T-helper 9 cell (primary cell): ENCODE measurements at regions not wholly inside any gene's neighbourhood (a gene's known extent, or its start where the extent isn't known, plus 50 kb on each side); places are given as distances from the start of the nearest gene placed in this dataset.
"Not testable (repeated sequence)": the region's sequence is repeated elsewhere in the genome, so short reads cannot be mapped to it uniquely, and the experiment has no call there.

Experiments
- DNase-seq: peaks from one replicate; pipeline ENCODE4 v3.0.0-alpha.2; 2020

DNA sequence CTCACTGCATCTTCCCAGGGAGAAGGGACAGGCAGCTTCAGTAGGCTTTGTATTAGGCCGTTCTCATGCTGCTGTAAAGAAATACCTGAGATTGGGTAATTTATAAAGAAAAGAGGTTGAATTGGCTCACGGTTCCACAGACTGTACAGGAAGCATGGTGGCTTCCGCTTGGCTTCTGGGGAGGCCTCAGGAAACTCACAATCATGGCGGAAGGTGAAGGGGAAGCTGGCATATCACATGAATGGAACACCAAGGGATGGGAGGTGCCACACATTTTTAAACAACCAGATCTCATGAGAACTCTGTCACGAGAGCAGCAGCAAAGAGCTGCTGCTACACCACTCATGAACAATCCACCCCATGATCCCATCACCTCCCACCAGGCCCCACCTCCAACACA is 182.2 kb upstream of the SFSWAP start:
- no peak for DNase-seq

GRCh38 chr12:131529196-131530040 is 181.5 kb upstream of the SFSWAP start:
- no peak for DNase-seq

DNA sequence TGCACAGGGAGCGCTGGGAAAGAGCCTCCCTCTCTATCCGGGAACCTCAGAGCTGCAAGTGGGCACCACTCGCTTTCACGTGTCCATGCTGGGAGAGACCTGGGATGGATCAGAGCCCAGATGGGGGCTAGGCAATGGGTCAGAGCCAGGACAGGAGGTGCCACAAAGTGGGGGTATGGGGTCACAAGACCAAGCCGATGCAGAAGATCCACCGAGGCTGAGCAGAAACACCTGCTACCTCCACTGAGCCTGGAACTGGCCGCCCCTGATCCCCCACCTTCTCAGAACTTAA is 180.9 kb upstream of the SFSWAP start:
- no peak for DNase-seq

GRCh38 chr12:131530422-131530821 is 180.5 kb upstream of the SFSWAP start:
- no peak for DNase-seq

GRCh38 chr12:131533139-131533538 is 177.8 kb upstream of the SFSWAP start:
- no peak for DNase-seq

GRCh38 chr12:131535779-131536178 is 175.1 kb upstream of the SFSWAP start:
- no peak for DNase-seq

DNA sequence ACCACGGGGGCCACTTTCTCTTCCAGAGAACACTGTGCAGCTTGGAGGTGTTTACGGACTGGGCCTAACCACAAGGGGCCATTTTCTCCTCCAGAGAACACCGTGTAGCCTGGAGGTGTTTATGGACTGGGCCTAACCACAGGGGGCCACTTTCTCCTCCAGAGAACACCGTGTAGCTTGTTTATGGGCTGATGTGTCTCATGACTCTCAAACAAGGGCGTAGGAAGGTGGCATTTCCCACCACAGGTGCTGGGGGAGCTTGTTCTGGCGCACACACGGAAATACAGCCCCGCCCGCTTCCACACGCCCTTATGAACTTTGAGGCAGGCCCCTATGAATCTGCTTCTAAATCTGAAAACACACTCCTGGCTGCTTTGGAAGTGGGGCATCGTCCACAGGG is 174.6 kb upstream of the SFSWAP start:
- DNase-seq: peak; percentile 9

DNA sequence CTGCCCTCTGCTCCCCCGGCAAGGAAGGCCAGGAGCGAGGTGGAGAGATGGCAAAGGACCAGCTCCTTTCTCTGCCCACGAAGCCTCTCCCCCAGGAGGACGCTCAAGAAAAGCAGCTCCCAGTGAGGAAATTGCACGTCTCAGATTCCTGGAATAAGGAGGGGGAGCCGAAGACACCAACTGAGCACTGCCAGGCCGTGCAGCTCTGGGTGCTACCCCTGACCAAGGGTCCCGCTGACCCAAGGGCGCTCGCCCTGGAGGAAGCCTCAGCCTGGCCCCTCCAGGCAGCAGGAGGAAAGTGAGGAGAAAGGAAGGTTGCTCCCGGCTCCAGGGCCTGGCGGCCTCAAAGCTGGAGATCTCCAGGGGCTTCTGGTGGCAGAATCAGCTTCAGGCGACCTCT is 174.1 kb upstream of the SFSWAP start:
- DNase-seq: no peak

GRCh38 chr12:131537267-131537958 is 173.5 kb upstream of the SFSWAP start:
- no peak for DNase-seq

GRCh38 chr12:131539381-131539780 is 171.5 kb upstream of the SFSWAP start:
- DNase-seq: no peak

DNA sequence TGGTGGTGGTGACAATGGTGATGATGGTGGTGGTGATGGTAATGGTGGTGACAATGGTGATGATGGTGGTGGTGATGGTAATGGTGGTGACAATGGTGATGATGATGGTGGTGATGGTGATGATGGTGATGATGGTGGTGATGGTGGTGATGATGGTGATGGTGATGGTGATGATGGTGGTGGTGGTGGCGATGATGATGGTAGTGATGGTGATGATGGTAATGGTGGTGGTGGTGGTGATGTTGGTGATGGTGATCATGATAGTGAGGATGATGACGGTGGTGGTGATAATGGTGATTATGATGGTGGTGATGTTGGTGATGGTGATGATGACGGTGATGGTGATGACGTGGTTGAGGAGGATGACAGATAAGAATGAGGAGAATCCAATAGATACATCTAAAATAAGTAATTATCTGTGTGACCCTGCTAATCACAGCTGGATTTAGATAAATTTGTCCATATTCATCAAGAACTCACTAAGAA is 170.7 kb upstream of the SFSWAP start:
- DNase-seq: no peak

DNA sequence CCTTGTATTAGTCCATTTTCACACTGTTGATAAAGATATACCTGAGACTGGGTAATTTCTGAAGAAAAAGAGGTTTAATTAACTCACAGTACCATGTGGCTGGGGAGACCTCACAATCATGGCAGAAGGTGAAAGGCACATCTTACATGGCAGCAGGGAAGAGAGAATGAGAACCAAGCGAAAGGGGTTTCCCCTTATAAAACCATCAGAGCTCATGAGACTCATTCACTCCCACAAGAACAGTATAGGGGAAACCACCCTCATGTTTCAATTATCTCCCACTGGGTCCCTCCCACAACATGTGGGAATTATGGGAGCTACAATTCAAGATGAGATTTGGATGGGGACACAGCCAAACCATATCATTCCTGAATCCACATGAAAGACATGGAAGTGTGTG is 169.4 kb upstream of the SFSWAP start:
- DNase-seq: not testable (repeated sequence)

GRCh38 chr12:131542351-131542750 is 168.5 kb upstream of the SFSWAP start:
- DNase-seq: no peak

- no peak for DNase-seq
These were observed 167.8 kb upstream of the SFSWAP start for GRCh38 chr12:131543040-131543439.

DNA sequence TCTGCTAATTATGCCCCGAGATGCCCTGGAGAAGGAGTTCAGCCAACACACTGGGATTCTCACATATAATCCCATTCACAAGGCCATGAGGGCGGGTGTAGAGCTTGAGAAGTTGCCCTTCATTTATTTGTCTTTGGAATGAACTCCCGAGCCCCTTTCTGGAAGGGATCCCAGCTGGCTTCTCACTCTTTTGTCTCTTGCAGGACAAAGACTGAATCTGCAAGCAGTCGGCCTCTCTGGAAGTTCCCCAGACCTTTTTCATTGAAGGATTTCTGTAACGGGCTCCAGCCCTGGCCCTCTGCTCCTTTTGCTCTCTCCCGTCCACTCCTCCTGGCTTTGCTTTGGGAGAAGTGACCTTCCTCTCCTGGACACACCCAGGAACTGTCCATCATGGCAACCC is 163.3 kb upstream of the SFSWAP start:
- DNase-seq: no peak

DNA sequence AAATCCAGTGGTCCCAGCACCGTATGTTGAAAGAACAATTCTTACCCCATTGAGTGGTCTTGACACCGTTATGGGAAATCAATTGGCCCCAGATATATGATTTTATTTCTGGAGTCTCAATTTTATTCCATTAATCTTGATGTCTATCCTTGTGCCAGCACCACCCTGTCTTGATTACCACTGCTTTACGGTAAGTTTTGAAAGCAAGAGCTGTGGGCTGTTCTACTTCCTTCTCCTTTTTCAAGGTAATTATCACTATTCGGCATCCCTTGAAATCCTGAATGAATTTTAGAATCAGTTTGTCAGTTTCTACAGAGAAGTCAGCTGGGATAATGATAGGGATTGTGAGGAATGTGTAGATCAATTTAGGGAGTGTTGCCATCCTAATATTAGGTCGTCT is 160.8 kb upstream of the SFSWAP start:
- DNase-seq: no peak

GRCh38 chr12:131551675-131552491 is 159.0 kb upstream of the SFSWAP start:
- DNase-seq: no peak

DNA sequence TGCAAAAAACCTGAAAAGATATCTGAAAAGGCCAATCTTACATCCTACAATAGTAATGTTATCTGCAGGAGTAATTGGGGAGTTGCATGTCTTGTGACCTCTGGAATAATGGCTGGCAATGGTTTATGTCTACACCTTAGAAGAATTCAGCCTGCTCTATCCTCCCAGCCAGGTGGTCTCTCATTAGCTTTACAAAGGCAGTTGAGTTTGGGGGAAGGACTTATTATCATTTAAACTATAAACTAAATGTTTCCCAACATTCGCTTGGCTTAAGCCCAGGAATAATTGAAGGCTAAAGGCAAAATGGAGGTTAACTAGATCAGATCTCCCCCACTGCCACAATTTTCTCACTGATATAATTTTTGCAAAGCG is 158.4 kb upstream of the SFSWAP start:
- DNase-seq: no peak

DNA sequence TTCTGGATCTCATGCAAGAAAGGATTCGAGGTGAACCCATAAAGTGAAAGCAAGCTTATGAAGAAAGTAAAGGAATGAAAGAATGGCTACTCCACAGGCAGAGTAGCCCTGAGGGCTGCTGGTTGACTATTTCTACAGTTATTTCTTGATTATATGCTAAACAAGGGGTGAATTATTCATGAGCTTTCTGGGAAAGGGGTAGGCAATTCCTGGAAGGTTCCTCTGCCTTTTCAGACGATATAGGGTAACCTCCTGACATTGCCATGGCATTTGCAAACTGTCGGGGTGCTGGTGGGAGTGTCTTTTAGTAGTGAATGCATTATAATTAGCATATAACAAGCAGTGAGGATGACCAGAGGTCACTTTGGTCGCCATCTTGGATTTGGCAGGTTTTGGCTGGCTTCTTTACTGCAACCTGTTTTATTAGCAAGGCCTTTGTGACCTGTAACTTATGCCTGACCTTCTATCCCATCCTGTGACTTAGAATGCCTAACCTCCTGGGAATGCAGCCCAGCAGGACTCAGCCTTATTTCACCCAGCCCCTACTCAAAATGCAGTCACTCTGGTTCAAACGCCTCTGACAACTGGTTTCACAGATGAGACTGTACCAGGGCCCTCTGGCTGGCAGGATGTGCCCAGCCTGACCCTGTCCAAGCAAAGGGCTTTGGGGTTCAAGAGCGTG is 157.7 kb upstream of the SFSWAP start:
- no peak for DNase-seq

DNA sequence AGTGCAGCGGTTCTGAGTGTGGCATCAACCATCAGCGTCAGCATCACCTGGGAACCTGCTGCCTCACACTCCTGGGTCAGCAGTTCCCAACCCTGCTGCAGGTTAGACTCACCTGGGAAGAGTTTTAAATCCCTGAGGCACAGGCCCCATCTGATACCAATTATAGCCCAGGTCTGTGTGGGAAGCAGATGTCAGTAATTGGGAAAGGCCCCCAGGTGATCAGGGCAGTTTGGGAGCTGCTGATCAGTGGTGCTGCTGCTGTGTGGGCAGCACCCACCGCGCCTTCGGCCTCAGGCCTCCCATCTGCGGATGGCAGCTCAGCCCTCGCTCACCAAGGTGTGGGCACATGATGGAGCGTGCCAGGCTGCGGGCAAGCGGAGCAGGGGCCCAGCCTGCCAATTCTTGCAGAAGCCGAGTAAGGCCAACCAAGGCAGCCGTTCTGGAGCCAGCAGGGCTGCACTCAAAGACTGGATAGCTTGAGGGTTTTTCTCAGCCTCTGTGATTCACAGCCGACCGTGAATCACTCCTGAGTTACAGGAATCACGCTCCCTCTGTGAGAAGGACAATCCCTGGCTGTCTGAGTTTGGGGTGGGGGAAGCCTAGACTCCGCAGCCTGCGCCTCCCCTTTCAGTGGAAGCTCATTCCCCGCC is 155.6 kb upstream of the SFSWAP start:
- no peak for DNase-seq

DNA sequence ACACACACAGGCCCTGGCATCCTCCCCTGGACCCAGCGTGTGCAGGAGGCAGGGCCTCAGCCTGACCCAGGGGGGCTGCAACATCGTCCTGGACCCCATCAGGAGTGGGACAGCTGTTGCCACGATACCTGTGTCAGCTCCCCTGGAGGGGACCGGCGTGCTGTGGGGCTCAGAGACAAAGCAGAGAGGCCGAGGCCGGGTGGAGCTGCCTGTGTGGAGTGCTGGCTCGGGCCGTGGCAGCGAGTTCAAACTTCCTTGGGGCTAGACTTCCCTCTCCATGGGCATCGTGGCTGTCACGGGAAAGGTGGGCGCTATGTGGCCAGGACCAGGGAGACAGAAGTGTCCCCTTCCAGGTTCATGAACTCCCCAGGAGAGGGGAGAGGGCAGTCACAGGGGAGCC is 155.0 kb upstream of the SFSWAP start:
- DNase-seq: no peak

DNA sequence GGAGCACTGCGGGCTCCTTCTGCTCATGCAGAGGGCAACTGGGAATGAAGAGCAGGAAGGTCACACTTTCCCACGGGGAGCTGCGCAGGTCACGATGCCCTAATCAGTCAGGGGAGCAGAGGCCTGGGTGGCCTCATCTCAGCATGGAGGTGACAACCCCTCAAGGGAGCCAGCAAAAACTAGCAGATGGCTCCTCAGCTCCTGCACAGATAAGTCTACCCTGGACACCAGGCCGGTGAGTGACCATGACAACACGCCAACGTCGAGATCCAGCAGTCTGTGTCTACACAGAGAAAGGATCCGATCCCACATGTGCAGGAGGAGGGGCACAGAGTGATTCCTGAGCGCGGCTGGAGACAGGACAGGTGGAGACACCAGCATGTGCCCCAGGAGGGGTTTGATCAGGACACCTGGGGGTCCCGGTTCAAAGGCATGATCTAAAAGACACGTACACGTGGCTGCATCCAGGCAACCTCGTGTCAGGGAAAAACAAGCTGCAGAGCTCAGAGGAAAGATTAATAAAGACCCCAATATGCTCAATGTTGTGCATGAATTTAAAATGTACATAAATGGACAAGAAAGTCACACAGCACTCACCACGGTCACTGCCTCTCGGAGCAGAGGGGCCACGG is 153.7 kb upstream of the SFSWAP start:
- no peak for DNase-seq
